HG03558 (cell line): ENCODE measurements at regions not wholly inside any gene's neighbourhood (a gene's known extent, or its start where the extent isn't known, plus 50 kb on each side); places are given as distances from the start of the nearest gene placed in this dataset.

Experiments
- ATAC-seq: cut with Tn5 transposase; IDR thresholded peaks from one replicate; pipeline ENCODE4 v1.9.1; 2021; ENCODE audit warnings: moderate number of reproducible peaks; ENCODE audit not compliant: unreplicated experiment; ENCODE audit errors: extremely low read depth

GRCh38 chr18:68469049-68469625 lies 245.8 kb downstream of the TMX3 start:
- no peak for ATAC-seq

GRCh38 chr18:68467957-68468356 lies 247.0 kb downstream of the TMX3 start:
- ATAC-seq: no peak

- ATAC-seq: no peak
Measured at GRCh38 chr18:68467329-68467728, 247.6 kb downstream of the TMX3 start.

GRCh38 chr18:68466672-68467071 lies 248.2 kb downstream of the TMX3 start:
- ATAC-seq: no peak

- no peak for ATAC-seq
Measured at GRCh38 chr18:68462766-68463165, 252.1 kb downstream of the TMX3 start.

- ATAC-seq: no peak
Measured at GRCh38 chr18:68462148-68462547, 252.8 kb downstream of the TMX3 start.

GRCh38 chr18:68461481-68462018 lies 253.4 kb downstream of the TMX3 start:
- no peak for ATAC-seq

- ATAC-seq: no peak
Measured at GRCh38 chr18:68459968-68460367, 254.9 kb downstream of the TMX3 start.

- ATAC-seq: no peak
Measured at GRCh38 chr18:68456985-68457384, 257.9 kb downstream of the TMX3 start.

- ATAC-seq: no peak
Measured at GRCh38 chr18:68455229-68455603, 259.7 kb downstream of the TMX3 start.

- no peak for ATAC-seq
Measured at GRCh38 chr18:68454511-68455228, 260.2 kb downstream of the TMX3 start.

- ATAC-seq: no peak
Measured at GRCh38 chr18:68449292-68449691, 265.6 kb downstream of the TMX3 start.

- ATAC-seq: no peak
Measured at GRCh38 chr18:68448736-68449135, 266.2 kb downstream of the TMX3 start.

GRCh38 chr18:68447286-68447685 lies 267.6 kb downstream of the TMX3 start:
- no peak for ATAC-seq

- no peak for ATAC-seq
Measured at GRCh38 chr18:68445668-68446426, 269.1 kb downstream of the TMX3 start.

- no peak for ATAC-seq
Measured at GRCh38 chr18:68445136-68445535, 269.8 kb downstream of the TMX3 start.

GRCh38 chr18:68441241-68441640 lies 273.7 kb downstream of the TMX3 start:
- no peak for ATAC-seq

GRCh38 chr18:68440433-68440832 lies 274.5 kb downstream of the TMX3 start:
- no peak for ATAC-seq

GRCh38 chr18:68439642-68440041 lies 275.3 kb downstream of the TMX3 start:
- ATAC-seq: no peak

- ATAC-seq: no peak
Measured at GRCh38 chr18:68438983-68439382, 275.9 kb downstream of the TMX3 start.

- ATAC-seq: no peak
Measured at GRCh38 chr18:68438536-68438935, 276.4 kb downstream of the TMX3 start.
